Psoas muscle (tissue), 7 donors: ENCODE measurements at regions not wholly inside any gene's neighbourhood (a gene's known extent, or its start where the extent isn't known, plus 50 kb on each side); places are given as distances from the start of the nearest gene placed in this dataset.

Experiments
- ATAC-seq, 4 donors: fragments of 200-7000 bp; cut with Tn5 transposase; one replicate each; pipeline ENCODE4 v1.9.1; 2020; ENCODE audit warnings: moderate library complexity in 3 of 4, mild to moderate bottlenecking in 2 of 4
- DNase-seq, 2 donors: peaks; one replicate each; pipeline ENCODE4 v3.0.0-alpha.2; 2020
- H3K27ac ChIP-seq: fragments of 200-600 bp; one replicate; pipeline ENCODE4 v1.8.0; 2022
- H3K27me3 ChIP-seq, 3 donors: fragments of 200-600 bp in 1 of 3; one replicate each; pipeline versions ENCODE4 v1.6.1 to v1.8.0; 2013 to 2022; ENCODE audit warnings: low read length in 2 of 3, mild to moderate bottlenecking in 2 of 3, moderate library complexity in 1 of 3; ENCODE audit not compliant: insufficient read depth in 3 of 3
- H3K36me3 ChIP-seq, 2 donors: fragments of 200-600 bp in 1 of 2; one replicate each; pipeline versions ENCODE4 v1.6.1 to v1.8.0; 2013 to 2022; ENCODE audit warnings: low read depth in 1 of 2, mild to moderate bottlenecking in 1 of 2, moderate library complexity in 1 of 2; ENCODE audit not compliant: insufficient read depth in 1 of 2
- H3K4me1 ChIP-seq: fragments of 200-600 bp; one replicate; pipeline ENCODE4 v1.8.0; 2022
- H3K4me3 ChIP-seq: fragments of 200-600 bp; one replicate; pipeline ENCODE4 v1.8.0; 2022; ENCODE audit warnings: mild to moderate bottlenecking
- H3K9me3 ChIP-seq: fragments of 200-600 bp; one replicate; pipeline ENCODE4 v1.8.0; 2022
- WGBS, 3 donors: extraction: QIAGEN DNeasy Blood & Tissue Kit; methylation state at CpG; one replicate each; pipeline versions ENCODE4 v1.1.6 to v1.1.7; 2013; 5-methylcytosine and 5-hydroxymethylcytosine counted together
- intact Hi-C, 2 donors: fragments of 100-400 bp; cut with DNase I; formaldehyde crosslinking; loops; one replicate each; pipeline versions ENCODE4 v1.11.0 to v1.14.2; 2022
- TF ChIP-seq, protein P1 (sequence below): fragments of 200-600 bp; IDR thresholded peaks from one replicate; pipeline ENCODE4 v1.8.0; 2022; ENCODE audit warnings: antibody characterized with exemption
- donor health status: healthy with polysubstance abuse.
- donor health status: DM: no; HTN: no; CAD: no; lungs with moderate emphysema.
- donor health status: Bipolar disorder and iron deficiency.
- donor health status: healthy.
- donor health status: DM: yes; HTN: yes; CAD: no.
- donor health status: DM: no; HTN: no; CAD: no.
- donor health status: DM: yes; HTN: yes; CAD: no.

DNA sequence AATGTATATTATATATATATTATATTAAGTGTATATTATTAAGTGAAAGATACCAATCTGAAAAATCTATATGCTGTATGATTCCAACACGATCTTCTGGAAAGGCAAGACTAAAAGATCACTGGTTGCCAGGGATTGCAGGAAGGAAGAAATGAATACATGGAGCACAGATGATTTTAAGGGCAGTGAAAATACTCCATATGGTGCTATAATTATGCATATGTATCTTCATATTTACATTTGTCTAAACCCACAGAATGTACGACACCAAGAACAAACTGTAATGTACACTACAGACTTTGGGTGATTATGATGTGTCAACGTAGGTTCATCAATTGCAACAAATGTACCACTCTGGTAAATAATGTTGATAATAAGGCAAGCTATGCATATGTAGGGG lies 194.7 kb upstream of the MME start:
- no peaks in the 10 kb centered on the region for H3K36me3 ChIP-seq
- H3K27ac ChIP-seq = no peak overlapping the region
- TF ChIP-seq, protein P1, sequence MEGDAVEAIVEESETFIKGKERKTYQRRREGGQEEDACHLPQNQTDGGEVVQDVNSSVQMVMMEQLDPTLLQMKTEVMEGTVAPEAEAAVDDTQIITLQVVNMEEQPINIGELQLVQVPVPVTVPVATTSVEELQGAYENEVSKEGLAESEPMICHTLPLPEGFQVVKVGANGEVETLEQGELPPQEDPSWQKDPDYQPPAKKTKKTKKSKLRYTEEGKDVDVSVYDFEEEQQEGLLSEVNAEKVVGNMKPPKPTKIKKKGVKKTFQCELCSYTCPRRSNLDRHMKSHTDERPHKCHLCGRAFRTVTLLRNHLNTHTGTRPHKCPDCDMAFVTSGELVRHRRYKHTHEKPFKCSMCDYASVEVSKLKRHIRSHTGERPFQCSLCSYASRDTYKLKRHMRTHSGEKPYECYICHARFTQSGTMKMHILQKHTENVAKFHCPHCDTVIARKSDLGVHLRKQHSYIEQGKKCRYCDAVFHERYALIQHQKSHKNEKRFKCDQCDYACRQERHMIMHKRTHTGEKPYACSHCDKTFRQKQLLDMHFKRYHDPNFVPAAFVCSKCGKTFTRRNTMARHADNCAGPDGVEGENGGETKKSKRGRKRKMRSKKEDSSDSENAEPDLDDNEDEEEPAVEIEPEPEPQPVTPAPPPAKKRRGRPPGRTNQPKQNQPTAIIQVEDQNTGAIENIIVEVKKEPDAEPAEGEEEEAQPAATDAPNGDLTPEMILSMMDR = no peak
- peaks cover 12% of the 10 kb centered on the region for H3K9me3 ChIP-seq
- no peak overlapping the region for H3K4me3 ChIP-seq
- no peak for DNase-seq
- WGBS, 3 donors = 90 to 93% (median 92%) methylated on average over 3 of the region's 3 CpGs
- intact Hi-C loops = no loop called here
- H3K27me3 ChIP-seq = no peaks in the 10 kb centered on the region
- H3K4me1 ChIP-seq = no peaks in the 10 kb centered on the region
- no peak for ATAC-seq

DNA sequence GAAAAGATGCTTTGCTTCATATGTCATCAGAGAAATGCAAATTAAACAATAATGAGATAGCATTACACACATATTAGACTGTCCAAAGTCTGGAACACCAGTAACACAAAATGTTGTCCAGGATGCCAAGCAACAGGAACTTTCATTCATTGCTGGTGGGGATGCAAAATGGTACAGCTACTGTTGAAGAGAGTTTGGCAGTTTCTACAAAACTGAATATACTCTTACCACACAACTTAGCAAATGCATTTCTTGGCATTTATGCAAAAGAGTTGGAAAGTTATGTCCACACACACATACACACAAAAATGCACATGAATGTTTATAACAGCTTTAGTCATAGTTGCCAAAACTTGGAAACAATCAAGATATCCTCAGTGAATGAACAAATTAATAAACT lies 195.2 kb upstream of the MME start:
- H3K4me3 ChIP-seq = no peak overlapping the region
- no peaks in the 10 kb centered on the region for H3K36me3 ChIP-seq
- TF ChIP-seq, protein P1 = no peak
- H3K27ac ChIP-seq = no peak overlapping the region
- intact Hi-C loops = no loop called here
- peaks cover 14% of the 10 kb centered on the region for H3K9me3 ChIP-seq
- H3K4me1 ChIP-seq = no peaks in the 10 kb centered on the region
- no peaks in the 10 kb centered on the region for H3K27me3 ChIP-seq
- ATAC-seq = no peak
- DNase-seq = no peak

DNA sequence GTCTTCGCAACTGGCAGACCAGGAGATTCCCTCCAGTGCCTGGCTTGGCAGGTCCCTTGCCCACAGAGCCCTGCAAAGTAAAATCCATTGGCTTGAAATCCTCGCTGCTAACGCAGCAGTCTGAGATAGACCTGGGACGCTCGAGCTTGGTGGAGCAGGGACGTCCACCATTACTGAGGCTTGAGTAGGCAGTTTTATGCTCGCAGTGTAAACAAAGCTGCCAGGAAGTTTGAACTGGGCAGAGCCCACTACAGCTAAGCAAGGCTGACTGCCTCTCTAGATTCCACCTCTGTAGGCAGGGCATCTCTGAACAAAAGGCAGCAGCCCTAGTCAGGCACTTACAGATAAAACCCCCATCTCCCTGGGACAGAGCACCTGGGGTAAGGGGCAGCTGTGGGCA lies 205.0 kb upstream of the MME start:
- intact Hi-C loops = no loop called here
- H3K4me1 ChIP-seq = no peaks in the 10 kb centered on the region
- ATAC-seq = no peak
- H3K27ac ChIP-seq = no peak overlapping the region
- DNase-seq = no peak
- no peak overlapping the region for H3K4me3 ChIP-seq
- H3K36me3 ChIP-seq = no peaks in the 10 kb centered on the region
- WGBS, 3 donors = 91 to 95% (median 93%) methylated on average over 7 of the region's 7 CpGs
- no peaks in the 10 kb centered on the region for H3K27me3 ChIP-seq
- TF ChIP-seq, protein P1 = no peak
- H3K9me3 ChIP-seq = no peaks in the 10 kb centered on the region

DNA sequence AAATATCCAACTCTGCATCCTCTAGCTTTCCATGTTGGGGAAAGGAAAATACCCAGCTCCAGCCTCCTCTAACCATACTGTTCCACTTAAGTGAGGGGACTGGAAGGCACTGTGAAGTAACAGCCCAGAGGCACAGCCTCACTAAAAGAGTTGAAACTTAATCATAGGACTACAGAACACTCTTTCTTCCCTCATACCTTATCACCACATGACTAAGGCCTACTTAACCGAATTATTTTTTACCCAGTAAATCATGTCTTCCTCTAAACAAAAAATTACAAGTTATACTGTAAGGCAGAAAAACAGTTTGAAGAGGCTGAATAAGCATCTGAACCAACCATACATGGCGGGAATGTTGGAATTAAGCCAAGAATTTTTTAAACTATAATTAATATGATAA lies 207.4 kb upstream of the MME start:
- Histone ChIP-seq H3K27ac (no peak overlapping the region), H3K27me3 (no peaks in the 10 kb centered on the region), H3K9me3 (no peaks in the 10 kb centered on the region), H3K4me3 (no peak overlapping the region), H3K4me1 (no peaks in the 10 kb centered on the region), H3K36me3 (no peaks in the 10 kb centered on the region)
- WGBS, 3 donors = 87 to 94% (median 91%) methylated on average over 2 of the region's 2 CpGs
- DNase-seq (no peak), ATAC-seq (no peak)
- intact Hi-C loops = no loop called here
- TF ChIP-seq, protein P1 = no peak

DNA sequence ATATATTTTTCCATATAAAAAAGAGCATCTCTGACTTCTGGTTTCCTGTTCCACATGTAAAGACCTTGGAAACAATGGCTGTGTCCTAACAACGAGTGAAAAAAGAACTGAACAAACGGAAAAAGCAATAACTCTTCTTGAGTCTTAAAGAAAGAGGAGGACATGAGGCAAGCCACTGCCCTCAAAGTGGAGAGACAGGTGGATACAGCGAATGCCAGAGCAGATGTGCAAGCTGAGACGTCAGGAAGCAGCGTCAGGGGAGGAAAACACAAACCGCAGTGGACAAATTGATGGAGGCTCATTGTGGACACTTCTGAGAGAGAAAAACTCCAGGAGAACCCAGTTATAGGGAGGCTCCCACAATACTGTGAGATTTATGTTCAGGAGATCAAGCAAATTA lies 208.0 kb upstream of the MME start:
- Histone ChIP-seq H3K36me3 (no peaks in the 10 kb centered on the region), H3K27ac (no peak overlapping the region), H3K4me1 (no peaks in the 10 kb centered on the region), H3K9me3 (no peaks in the 10 kb centered on the region), H3K4me3 (no peak overlapping the region), H3K27me3 (no peaks in the 10 kb centered on the region)
- DNase-seq (no peak), ATAC-seq (no peak)
- TF ChIP-seq, protein P1 = no peak
- intact Hi-C loops = no loop called here
- 27 to 36% (median 31%) methylated on average over 6 of the region's 6 CpGs for WGBS, 3 donors
